HAP-1 (cell line): ENCODE measurements at regions not wholly inside any gene's neighbourhood (a gene's known extent, or its start where the extent isn't known, plus 50 kb on each side); places are given as distances from the start of the nearest gene placed in this dataset.

Experiments
- DNase-seq, 2 experiments: peaks; one replicate each; pipeline ENCODE4 v3.0.0-alpha.2; 2016 to 2020; ENCODE audit warnings: low spot score in 2 of 2
- H3K27me3 ChIP-seq: fragments of 250-450 bp; sonication (Bioruptor Pico); 2 replicates; pipeline ENCODE4 v1.5.1; 2020; ENCODE audit warnings: low read depth, mild to moderate bottlenecking, moderate library complexity
- H3K36me3 ChIP-seq: fragments of 250-450 bp; sonication (Bioruptor Pico); replicated peaks from 2 replicates; pipeline ENCODE4 v1.5.1; 2020; ENCODE audit warnings: mild to moderate bottlenecking
- H3K4me1 ChIP-seq: fragments of 250-450 bp; sonication (Bioruptor Pico); 2 replicates; pipeline ENCODE4 v1.5.1; 2020; ENCODE audit warnings: mild to moderate bottlenecking
- H3K4me3 ChIP-seq: fragments of 250-450 bp; sonication (Bioruptor Pico); 2 replicates; pipeline ENCODE4 v1.5.1; 2020; ENCODE audit warnings: mild to moderate bottlenecking, moderate library complexity
- H3K9me3 ChIP-seq: fragments of 250-450 bp; sonication (Bioruptor Pico); 2 replicates; pipeline ENCODE4 v1.5.1; 2020; ENCODE audit warnings: mild to moderate bottlenecking, moderate library complexity
- in situ Hi-C: fragments of 300-500 bp; cut with MboI; formaldehyde crosslinking; loops from 3 replicates; pipeline ENCODE4 v1.14.3; 2020; ENCODE audit warnings: low sequenced_read_pairs, inconsistent platforms, mixed read lengths

- no peaks in the 10 kb centered on the region for H3K9me3 ChIP-seq
- H3K27me3 ChIP-seq, result no peaks in the 10 kb centered on the region
- no peaks in the 10 kb centered on the region for H3K36me3 ChIP-seq
- no peaks in the 10 kb centered on the region for H3K4me1 ChIP-seq
- DNase-seq, result no peak
- in situ Hi-C loops, result loop anchor here (25.0 kb wide), 1 partner anchor 345 kb away; no protein-coding TSS in a partner anchor
- H3K4me3 ChIP-seq, result no peak overlapping the region
These were observed 73.1 kb downstream of the RESF1 start for GRCh38 chr12:32032205-32032810.

GRCh38 chr12:32033406-32033805 lies 73.2 kb upstream of the BICD1 start:
- Histone ChIP-seq H3K4me3 (no peak overlapping the region), H3K4me1 (no peaks in the 10 kb centered on the region), H3K9me3 (no peaks in the 10 kb centered on the region), H3K27me3 (no peaks in the 10 kb centered on the region), H3K36me3 (no peaks in the 10 kb centered on the region)
- DNase-seq, result no peak
- in situ Hi-C loops, result loop anchor here (25.0 kb wide), 1 partner anchor 346 kb away; no protein-coding TSS in a partner anchor

GRCh38 chr12:32034045-32034444 lies 72.6 kb upstream of the BICD1 start:
- no peaks in the 10 kb centered on the region for H3K4me1 ChIP-seq
- H3K9me3 ChIP-seq, result no peaks in the 10 kb centered on the region
- in situ Hi-C loops, result loop anchor here (25.0 kb wide), 1 partner anchor 347 kb away; no protein-coding TSS in a partner anchor
- no peaks in the 10 kb centered on the region for H3K36me3 ChIP-seq
- no peak overlapping the region for H3K4me3 ChIP-seq
- H3K27me3 ChIP-seq, result no peaks in the 10 kb centered on the region
- DNase-seq, result no peak

GRCh38 chr12:32036477-32037263 lies 70.0 kb upstream of the BICD1 start:
- no peaks in the 10 kb centered on the region for H3K9me3 ChIP-seq
- no peak for DNase-seq
- in situ Hi-C loops, result loop anchor here (25.0 kb wide), 1 partner anchor 349 kb away; no protein-coding TSS in a partner anchor

GRCh38 chr12:32039347-32039746 lies 67.3 kb upstream of the BICD1 start:
- no peak for DNase-seq
- no peaks in the 10 kb centered on the region for H3K4me1 ChIP-seq
- H3K27me3 ChIP-seq, result no peaks in the 10 kb centered on the region
- H3K9me3 ChIP-seq, result peaks cover 10% of the 10 kb centered on the region
- H3K36me3 ChIP-seq, result no peaks in the 10 kb centered on the region
- no peak overlapping the region for H3K4me3 ChIP-seq
- in situ Hi-C loops, result loop anchor here (25.0 kb wide), 1 partner anchor 352 kb away; no protein-coding TSS in a partner anchor

More at GRCh38 chr12:32036477-32037263, 70.0 kb upstream of the BICD1 start:
- Histone ChIP-seq H3K4me3 (no peak overlapping the region), H3K4me1 (no peaks in the 10 kb centered on the region), H3K36me3 (no peaks in the 10 kb centered on the region), H3K27me3 (no peaks in the 10 kb centered on the region)

GRCh38 chr12:32039917-32040575 lies 66.6 kb upstream of the BICD1 start:
- in situ Hi-C loops, result loop anchor here (25.0 kb wide), 1 partner anchor 353 kb away; no protein-coding TSS in a partner anchor
- no peaks in the 10 kb centered on the region for H3K36me3 ChIP-seq
- H3K4me3 ChIP-seq, result no peak overlapping the region
- no peaks in the 10 kb centered on the region for H3K4me1 ChIP-seq
- H3K9me3 ChIP-seq, result peaks cover 15% of the 10 kb centered on the region
- H3K27me3 ChIP-seq, result no peaks in the 10 kb centered on the region
- no peak for DNase-seq

- peaks cover 15% of the 10 kb centered on the region for H3K9me3 ChIP-seq
- no peaks in the 10 kb centered on the region for H3K27me3 ChIP-seq
- H3K4me1 ChIP-seq, result no peaks in the 10 kb centered on the region
- H3K36me3 ChIP-seq, result no peaks in the 10 kb centered on the region
- H3K4me3 ChIP-seq, result no peak overlapping the region
- in situ Hi-C loops, result loop anchor here (25.0 kb wide), 1 partner anchor 357 kb away; no protein-coding TSS in a partner anchor
- no peak for DNase-seq
These were observed 62.6 kb upstream of the BICD1 start for GRCh38 chr12:32043928-32044549.

- Histone ChIP-seq H3K27me3 (no peaks in the 10 kb centered on the region), H3K36me3 (no peaks in the 10 kb centered on the region), H3K9me3 (peaks cover 15% of the 10 kb centered on the region), H3K4me1 (no peaks in the 10 kb centered on the region; the same call in 1 of the 2 replicates), H3K4me3 (no peak overlapping the region)
- DNase-seq, result no peak
- in situ Hi-C loops, result loop anchor here (25.0 kb wide), 1 partner anchor 360 kb away; no protein-coding TSS in a partner anchor
These were observed 59.1 kb upstream of the BICD1 start for GRCh38 chr12:32047357-32048212.

GRCh38 chr12:32048791-32049190 lies 57.9 kb upstream of the BICD1 start:
- Histone ChIP-seq H3K4me3 (no peak overlapping the region), H3K36me3 (no peaks in the 10 kb centered on the region), H3K9me3 (peaks cover 11% of the 10 kb centered on the region), H3K27me3 (no peaks in the 10 kb centered on the region), H3K4me1 (no peaks in the 10 kb centered on the region; the same call in 1 of the 2 replicates)
- in situ Hi-C loops, result loop anchor here (25.0 kb wide), 1 partner anchor 361 kb away; no protein-coding TSS in a partner anchor
- DNase-seq, result no peak

GRCh38 chr12:32049956-32050355 lies 56.7 kb upstream of the BICD1 start:
- H3K4me3 ChIP-seq, result no peak overlapping the region
- H3K4me1 ChIP-seq, result no peaks in the 10 kb centered on the region; the same call in 1 of the 2 replicates
- DNase-seq, result no peak
- H3K27me3 ChIP-seq, result no peaks in the 10 kb centered on the region
- no peaks in the 10 kb centered on the region for H3K9me3 ChIP-seq
- H3K36me3 ChIP-seq, result no peaks in the 10 kb centered on the region
- in situ Hi-C loops, result loop anchor here (25.0 kb wide), 1 partner anchor 363 kb away; no protein-coding TSS in a partner anchor

- DNase-seq, result no peak
- Histone ChIP-seq H3K9me3 (no peaks in the 10 kb centered on the region), H3K27me3 (no peaks in the 10 kb centered on the region), H3K36me3 (no peaks in the 10 kb centered on the region), H3K4me3 (no peak overlapping the region), H3K4me1 (no peaks in the 10 kb centered on the region; the same call in 1 of the 2 replicates)
- in situ Hi-C loops, result no loop called here
These were observed 55.0 kb upstream of the BICD1 start for GRCh38 chr12:32051511-32052211.

GRCh38 chr12:32052212-32052713 lies 54.4 kb upstream of the BICD1 start:
- H3K36me3 ChIP-seq, result no peaks in the 10 kb centered on the region
- no peak for DNase-seq
- H3K4me1 ChIP-seq, result no peaks in the 10 kb centered on the region; the same call in 1 of the 2 replicates
- H3K9me3 ChIP-seq, result no peaks in the 10 kb centered on the region
- H3K4me3 ChIP-seq, result no peak overlapping the region
- no peaks in the 10 kb centered on the region for H3K27me3 ChIP-seq
- in situ Hi-C loops, result no loop called here
